GM12878 (cell line): ENCODE measurements at regions not wholly inside any gene's neighbourhood (a gene's known extent, or its start where the extent isn't known, plus 50 kb on each side); places are given as distances from the start of the nearest gene placed in this dataset.

Experiments used
- ATAC-seq: fragments of 200-7000 bp; cut with Tn5 transposase; 3 replicates; pipeline ENCODE4 v1.9.1; 2020; ENCODE audit warnings: mild to moderate bottlenecking, moderate library complexity
- BruUV-seq: library from RNA; stranded (reverse); fragments of 400-500 nt; replicated peaks from 2 replicates; lab custom pipeline; 2021; lab: Mats Ljungman, UMichigan
- CTCF ChIA-PET: fragments of 300-600 bp; sonication (Branson Sonifier 250); formaldehyde crosslinking; extraction: SDS; loops from one replicate; lab custom pipeline; 2021; ENCODE audit warnings: inconsistent platforms; lab: Yijun Ruan, JAX
- POLR2A ChIA-PET: fragments of 350-600 bp; formaldehyde crosslinking; extraction: SDS; loops from one replicate; lab custom pipeline; 2021; ENCODE audit warnings: inconsistent platforms; lab: Charles Lee
- RAD21 ChIA-PET: fragments of 300-600 bp; sonication (Branson Sonifier 250); formaldehyde crosslinking; loops from one replicate; lab custom pipeline; 2023; ENCODE audit warnings: antibody characterized with exemption; ENCODE audit not compliant: unreplicated experiment; lab: Charles Lee
- SMC1A ChIA-PET: fragments of 300-600 bp; sonication (Branson Sonifier 250); formaldehyde crosslinking; loops from one replicate; lab custom pipeline; 2023; ENCODE audit not compliant: unreplicated experiment, uncharacterized antibody; lab: Charles Lee
- DNase-seq: peaks from one replicate; pipeline ENCODE4 v3.0.0-alpha.2; 2011; ENCODE audit warnings: low read depth, low spot score
- FAIRE-seq: peaks from 3 replicates; lab custom pipeline; 2011; peaks lifted over from hg19 to GRCh38; lab: Jason Lieb, UNC
- H2AFZ ChIP-seq: 2 replicates; pipeline ENCODE4 v1.6.0; 2011; ENCODE audit warnings: low read depth, low read length, control low read depth; ENCODE audit not compliant: control insufficient read depth
- H3K27ac ChIP-seq: 2 replicates; pipeline ENCODE4 v1.5.1; 2011; ENCODE audit warnings: control low read depth; ENCODE audit not compliant: control insufficient read depth, insufficient read depth
- H3K27me3 ChIP-seq, 2 experiments: replicated peaks in 1 of 2; 2 replicates each; pipeline versions ENCODE4 v1.6.0 to v1.6.1; 2011; ENCODE audit warnings: low read length in 1 of 2; ENCODE audit not compliant: control insufficient read depth in 2 of 2, insufficient read depth in 2 of 2
- H3K36me3 ChIP-seq, 2 experiments: 2 replicates each; pipeline ENCODE4 v1.5.1; 2011; ENCODE audit warnings: low read length in 1 of 2; ENCODE audit not compliant: control insufficient read depth in 2 of 2, insufficient read depth in 2 of 2
- H3K4me1 ChIP-seq: 2 replicates; pipeline ENCODE4 v1.6.1; 2011; ENCODE audit warnings: mild to moderate bottlenecking, low read length, moderate library complexity, mixed read lengths; ENCODE audit not compliant: control insufficient read depth, insufficient read depth
- H3K4me2 ChIP-seq: 2 replicates; pipeline ENCODE4 v1.6.0; 2011; ENCODE audit warnings: control low read depth; ENCODE audit not compliant: control insufficient read depth, insufficient read depth
- H3K4me3 ChIP-seq: fragments of 200-600 bp; sonication (generic); 2 replicates; pipeline ENCODE4 v1.5.1; 2016
- H3K79me2 ChIP-seq: 2 replicates; pipeline ENCODE4 v1.6.0; 2011; ENCODE audit warnings: low read length; ENCODE audit not compliant: control insufficient read depth, insufficient read depth
- H3K9ac ChIP-seq: 2 replicates; pipeline ENCODE4 v1.8.0; 2011; ENCODE audit warnings: low read length, control low read depth, mixed read lengths; ENCODE audit not compliant: control insufficient read depth, insufficient read depth
- H3K9me3 ChIP-seq: replicated peaks from 3 replicates; pipeline ENCODE4 v1.5.1; 2011; ENCODE audit warnings: mild to moderate bottlenecking, low read length; ENCODE audit not compliant: control insufficient read depth, insufficient read depth
- H4K20me1 ChIP-seq: 2 replicates; pipeline ENCODE4 v1.6.0; 2011; ENCODE audit not compliant: control insufficient read depth, insufficient read depth
- BHLHE40 ChIP-seq, 2 experiments: fragments of 450-650 bp in 1 of 2; IDR thresholded peaks; 2 replicates each; pipeline ENCODE4 v1.6.1; 2011 to 2017; ENCODE audit warnings: low read depth in 2 of 2, borderline replicate concordance in 1 of 2, improper control_type of control experiment in 1 of 2, low read length in 1 of 2, mild to moderate bottlenecking in 1 of 2
- ESRRA ChIP-seq: IDR thresholded peaks from 2 replicates; pipeline ENCODE4 v1.6.1; 2012; ENCODE audit warnings: mild to moderate bottlenecking, low read length, improper control_type of control experiment
- JUNB ChIP-seq: IDR thresholded peaks from 2 replicates; pipeline ENCODE4 v1.6.1; 2016; ENCODE audit warnings: antibody characterized with exemption, mild to moderate bottlenecking
- PAX8 ChIP-seq: fragments of 450-650 bp; IDR thresholded peaks from 2 replicates; pipeline ENCODE4 v1.6.1; 2017; ENCODE audit warnings: mild to moderate bottlenecking, moderate library complexity
- RAD51 ChIP-seq: fragments of 450-650 bp; IDR thresholded peaks from 2 replicates; pipeline ENCODE4 v1.6.1; 2016; ENCODE audit warnings: moderate library complexity, mild to moderate bottlenecking, inconsistent platforms
- SMARCA5 ChIP-seq: fragments of 450-650 bp; IDR thresholded peaks from 2 replicates; pipeline ENCODE4 v1.6.1; 2017; ENCODE audit warnings: mild to moderate bottlenecking
- SMC3 ChIP-seq: IDR thresholded peaks from 2 replicates; pipeline ENCODE4 v1.6.1; 2011; ENCODE audit warnings: low read length, improper control_type of control experiment, borderline replicate concordance
- STAT3 ChIP-seq: IDR thresholded peaks from 2 replicates; pipeline ENCODE4 v1.6.1; 2011; ENCODE audit warnings: low read depth, low read length, improper control_type of control experiment
- TBL1XR1 ChIP-seq: IDR thresholded peaks from 2 replicates; pipeline ENCODE4 v1.6.1; 2012; ENCODE audit warnings: low read depth, low read length, improper control_type of control experiment
- WRNIP1 ChIP-seq: IDR thresholded peaks from 2 replicates; pipeline ENCODE4 v1.6.1; 2011; ENCODE audit warnings: low read depth, low read length, improper control_type of control experiment, borderline replicate concordance
- ZSCAN29 ChIP-seq: fragments of 450-650 bp; IDR thresholded peaks from 2 replicates; pipeline ENCODE4 v1.6.1; 2017; ENCODE audit warnings: mild to moderate bottlenecking, moderate library complexity
- WGBS: methylation state at CpG from one replicate; pipeline ENCODE4 v1.1.6; 2016; ENCODE audit warnings: low lambda C conversion rate; ENCODE audit not compliant: insufficient replicate concordance, insufficient coverage; ENCODE audit errors: missing lambda C conversion rate; 5-methylcytosine and 5-hydroxymethylcytosine counted together
- in situ Hi-C: fragments of 300-500 bp; cut with MboI; formaldehyde crosslinking; loops from 9 replicates; pipeline ENCODE4 v1.14.3; 2018; ENCODE audit warnings: mixed read lengths
- intact Hi-C: fragments of 100-400 bp; cut with micrococcal nuclease; formaldehyde crosslinking; loops from one replicate; pipeline ENCODE4 v1.14.2; 2022; ENCODE audit not compliant: unreplicated experiment
- TF ChIP-seq, protein P1 (sequence below): IDR thresholded peaks from 2 replicates; pipeline ENCODE4 v1.6.1; 2011; ENCODE audit warnings: low read depth, low read length, improper control_type of control experiment, borderline replicate concordance
- TF ChIP-seq, protein P2 (sequence below): IDR thresholded peaks from 2 replicates; pipeline ENCODE4 v1.6.1; 2011; ENCODE audit warnings: mild to moderate bottlenecking, low read depth, low read length, moderate library complexity; ENCODE audit not compliant: insufficient replicate concordance

DNA sequence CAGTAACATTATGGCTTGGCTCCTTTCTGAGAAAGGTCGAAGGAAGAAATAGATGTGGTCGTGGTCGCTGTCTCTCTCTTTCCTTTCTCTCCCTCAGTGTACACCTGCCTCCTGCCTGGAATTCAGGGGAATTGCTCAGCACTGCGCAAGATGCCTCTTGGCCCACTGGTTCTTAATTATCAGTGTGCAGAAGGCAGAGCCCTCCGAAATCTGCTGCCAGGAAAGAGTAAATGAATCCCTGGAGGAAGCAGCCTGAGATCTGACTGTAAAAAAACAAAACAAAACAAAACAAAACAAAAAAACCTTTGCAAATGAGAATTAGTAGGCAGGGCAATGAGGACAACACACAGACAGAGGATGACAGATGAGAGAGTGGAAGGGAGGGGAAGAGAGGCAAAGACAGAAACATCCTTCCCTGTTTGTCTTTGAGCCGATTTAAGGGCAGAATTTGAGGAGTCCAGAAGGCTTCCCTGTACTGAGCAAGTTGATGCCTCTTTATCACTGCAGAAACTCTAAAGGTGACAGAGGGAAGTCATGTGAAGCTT lies 113.8 kb upstream of the PUM3 start:
- H3K79me2 ChIP-seq = no peaks in the 10 kb centered on the region
- no peak for ATAC-seq
- BruUV-seq = no TSS peak
- no peak overlapping the region for H3K4me3 ChIP-seq
- intact Hi-C loops = loop anchor here (2.0 kb wide), 1 partner anchor 19 kb away; no protein-coding TSS in a partner anchor
- in situ Hi-C loops = no loop called here
- no peaks in the 10 kb centered on the region; a peak in 1 of 4 replicates for H3K27me3 ChIP-seq
- H3K4me1 ChIP-seq = no peaks in the 10 kb centered on the region
- ChIA-PET SMC1A (no interaction called here), RAD21 (no interaction called here), POLR2A (no interaction called here), CTCF (no interaction called here)
- no peak overlapping the region for H3K9ac ChIP-seq
- no peak for DNase-seq
- TF ChIP-seq PAX8 (no peak), SMC3 (no peak), TBL1XR1 (no peak), ESRRA (no peak), STAT3 (no peak), SMARCA5 (no peak), WRNIP1 (no peak), RAD51 (no peak), BHLHE40 (IDR thresholded peaks at IDR 0.05; ENCODE audit: borderline replicate concordance in 1 of 2, low read depth in 2 of 2, low read length in 1 of 2) (no peak), JUNB (no peak), ZSCAN29 (no peak)
- TF ChIP-seq, protein P1, sequence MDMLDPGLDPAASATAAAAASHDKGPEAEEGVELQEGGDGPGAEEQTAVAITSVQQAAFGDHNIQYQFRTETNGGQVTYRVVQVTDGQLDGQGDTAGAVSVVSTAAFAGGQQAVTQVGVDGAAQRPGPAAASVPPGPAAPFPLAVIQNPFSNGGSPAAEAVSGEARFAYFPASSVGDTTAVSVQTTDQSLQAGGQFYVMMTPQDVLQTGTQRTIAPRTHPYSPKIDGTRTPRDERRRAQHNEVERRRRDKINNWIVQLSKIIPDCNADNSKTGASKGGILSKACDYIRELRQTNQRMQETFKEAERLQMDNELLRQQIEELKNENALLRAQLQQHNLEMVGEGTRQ = no peak
- TF ChIP-seq, protein P2, sequence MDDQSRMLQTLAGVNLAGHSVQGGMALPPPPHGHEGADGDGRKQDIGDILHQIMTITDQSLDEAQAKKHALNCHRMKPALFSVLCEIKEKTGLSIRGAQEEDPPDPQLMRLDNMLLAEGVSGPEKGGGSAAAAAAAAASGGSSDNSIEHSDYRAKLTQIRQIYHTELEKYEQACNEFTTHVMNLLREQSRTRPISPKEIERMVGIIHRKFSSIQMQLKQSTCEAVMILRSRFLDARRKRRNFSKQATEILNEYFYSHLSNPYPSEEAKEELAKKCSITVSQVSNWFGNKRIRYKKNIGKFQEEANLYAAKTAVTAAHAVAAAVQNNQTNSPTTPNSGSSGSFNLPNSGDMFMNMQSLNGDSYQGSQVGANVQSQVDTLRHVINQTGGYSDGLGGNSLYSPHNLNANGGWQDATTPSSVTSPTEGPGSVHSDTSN = no peak
- no peaks in the 10 kb centered on the region for H4K20me1 ChIP-seq
- WGBS = 20% methylated on average over 6 of the region's 6 CpGs
- H3K4me2 ChIP-seq = no peak overlapping the region
- H3K36me3 ChIP-seq = no peaks in the 10 kb centered on the region
- no peak for FAIRE-seq
- H3K9me3 ChIP-seq = no peaks in the 10 kb centered on the region
- H3K27ac ChIP-seq = no peak overlapping the region
- H2AFZ ChIP-seq = no peak overlapping the region
